ENCODE measurements at regions not wholly inside any gene's neighbourhood (a gene's known extent, or its start where the extent isn't known, plus 50 kb on each side); places are given as distances from the start of the nearest gene placed in this dataset.
A peak's percentile ranks its signal among the peaks of the same experiment; 100 is the strongest.

DNA sequence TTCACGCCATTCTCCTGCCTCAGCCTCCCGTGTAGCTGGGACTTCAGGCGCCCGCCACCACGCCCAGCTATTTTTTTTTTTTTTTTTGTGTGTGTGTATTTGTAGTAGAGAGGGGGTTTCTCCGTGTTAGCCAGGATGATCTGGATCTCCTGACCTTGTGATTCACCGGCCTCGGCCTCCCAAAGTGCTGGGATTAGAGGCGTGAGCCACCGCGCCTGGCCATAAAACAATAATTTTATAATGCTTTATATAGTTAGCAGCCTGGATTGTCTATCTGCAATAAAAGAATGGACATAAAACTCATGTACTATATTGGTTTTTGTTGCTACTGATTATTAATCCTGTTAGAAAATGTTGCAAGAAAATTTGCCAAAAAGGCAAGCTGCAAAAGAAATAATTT is 195.9 kb upstream of the BANK1 start:
- Histone ChIP-seq H3K4me3 (ENCODE audit: low read depth, low read length) (no peak overlapping the region), H3K36me3 (ENCODE audit: insufficient read depth, low read length) (no peaks in the 10 kb centered on the region), H2AFZ (ENCODE audit: low read length, unreplicated experiment) (no peak overlapping the region), H3K4me1 (ENCODE audit: control insufficient read depth, insufficient read depth, low read length, unreplicated experiment) (peaks cover 4% of the 10 kb centered on the region), H3K79me2 (ENCODE audit: control insufficient read depth, insufficient read depth, low read length, unreplicated experiment) (no peaks in the 10 kb centered on the region), H3K27me3 (ENCODE audit: insufficient read depth, low read length) (no peaks in the 10 kb centered on the region), H3K27ac (ENCODE audit: low read depth, low read length) (no peak overlapping the region)

DNA sequence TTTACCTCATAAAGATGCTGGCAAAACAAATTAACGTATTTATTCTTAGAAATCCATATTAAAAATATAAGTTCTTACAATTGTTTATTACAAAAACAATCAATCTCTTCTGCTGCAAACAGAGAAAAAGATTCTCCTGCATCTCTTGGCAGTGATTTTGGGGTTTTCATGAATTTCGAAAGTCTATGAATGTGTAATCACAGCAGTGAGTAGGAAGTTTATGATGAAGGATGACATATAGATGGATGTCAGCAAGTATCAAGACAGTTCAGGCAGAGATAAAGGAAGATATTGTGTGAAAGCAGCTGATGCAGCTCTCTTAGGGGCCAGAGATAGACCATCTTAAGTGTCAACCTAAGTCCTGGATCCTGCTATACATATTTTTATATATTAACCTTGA is 196.9 kb upstream of the BANK1 start:
- no peaks in the 10 kb centered on the region for H3K79me2 ChIP-seq (ENCODE audit: control insufficient read depth, insufficient read depth, low read length, unreplicated experiment)
- H3K36me3 ChIP-seq (ENCODE audit: insufficient read depth, low read length), result no peaks in the 10 kb centered on the region
- H3K4me1 ChIP-seq (ENCODE audit: control insufficient read depth, insufficient read depth, low read length, unreplicated experiment), result peaks cover 4% of the 10 kb centered on the region
- no peak overlapping the region for H3K27ac ChIP-seq (ENCODE audit: low read depth, low read length)
- no peak overlapping the region for H2AFZ ChIP-seq (ENCODE audit: low read length, unreplicated experiment)
- H3K4me3 ChIP-seq (ENCODE audit: low read depth, low read length), result no peak overlapping the region
- no peaks in the 10 kb centered on the region for H3K27me3 ChIP-seq (ENCODE audit: insufficient read depth, low read length)

DNA sequence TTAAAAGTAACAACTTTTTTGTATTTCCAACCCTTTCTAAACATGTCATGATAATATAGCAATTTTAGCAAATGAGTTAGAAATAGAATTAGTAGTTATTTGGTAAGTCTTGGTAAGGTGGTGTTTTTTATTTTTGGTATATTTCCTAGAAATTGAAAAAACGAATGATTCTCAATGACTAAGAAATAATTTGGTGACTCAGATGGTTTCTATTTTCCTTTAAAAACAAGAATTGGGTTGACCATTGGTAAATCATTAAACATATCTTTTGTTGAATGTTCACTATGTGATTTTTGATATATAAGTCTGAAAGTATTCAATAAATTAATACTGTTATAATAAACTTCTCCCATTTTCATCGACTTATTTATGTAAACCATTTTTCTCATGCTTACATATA is 206.2 kb upstream of the BANK1 start:
- Histone ChIP-seq H3K27me3 (ENCODE audit: insufficient read depth, low read length) (no peaks in the 10 kb centered on the region), H3K4me3 (ENCODE audit: low read depth, low read length) (no peak overlapping the region), H3K27ac (ENCODE audit: low read depth, low read length) (no peak overlapping the region), H2AFZ (ENCODE audit: low read length, unreplicated experiment) (no peak overlapping the region), H3K36me3 (ENCODE audit: insufficient read depth, low read length) (no peaks in the 10 kb centered on the region), H3K4me1 (ENCODE audit: control insufficient read depth, insufficient read depth, low read length, unreplicated experiment) (no peaks in the 10 kb centered on the region), H3K79me2 (ENCODE audit: control insufficient read depth, insufficient read depth, low read length, unreplicated experiment) (no peaks in the 10 kb centered on the region)

DNA sequence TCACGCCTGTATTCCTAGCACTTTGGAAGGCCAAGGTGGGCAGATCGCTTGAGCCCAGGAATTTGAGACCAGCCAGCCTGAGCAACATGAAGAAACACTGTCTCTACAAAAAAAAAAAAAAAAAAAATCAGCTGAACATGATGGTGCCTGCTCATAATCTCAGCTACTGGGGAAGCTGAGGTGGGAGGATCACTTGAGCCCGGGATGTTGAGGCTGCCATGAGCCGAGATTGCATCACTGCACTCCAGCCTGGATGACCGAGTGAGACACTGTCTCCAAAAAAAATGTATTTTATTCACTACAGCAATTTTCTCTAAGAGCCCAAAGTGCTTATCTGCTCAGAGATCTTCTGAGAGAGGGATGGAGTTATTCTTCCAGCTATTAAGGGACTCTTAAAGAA is 215.8 kb upstream of the PPP3CA start:
- no peak overlapping the region for H2AFZ ChIP-seq (ENCODE audit: low read length, unreplicated experiment)
- no peaks in the 10 kb centered on the region for H3K36me3 ChIP-seq (ENCODE audit: insufficient read depth, low read length)
- no peak overlapping the region for H3K27ac ChIP-seq (ENCODE audit: low read depth, low read length)
- no peaks in the 10 kb centered on the region for H3K4me1 ChIP-seq (ENCODE audit: control insufficient read depth, insufficient read depth, low read length, unreplicated experiment)
- H3K79me2 ChIP-seq (ENCODE audit: control insufficient read depth, insufficient read depth, low read length, unreplicated experiment), result no peaks in the 10 kb centered on the region
- no peaks in the 10 kb centered on the region for H3K27me3 ChIP-seq (ENCODE audit: insufficient read depth, low read length)
- no peak overlapping the region for H3K4me3 ChIP-seq (ENCODE audit: low read depth, low read length)

DNA sequence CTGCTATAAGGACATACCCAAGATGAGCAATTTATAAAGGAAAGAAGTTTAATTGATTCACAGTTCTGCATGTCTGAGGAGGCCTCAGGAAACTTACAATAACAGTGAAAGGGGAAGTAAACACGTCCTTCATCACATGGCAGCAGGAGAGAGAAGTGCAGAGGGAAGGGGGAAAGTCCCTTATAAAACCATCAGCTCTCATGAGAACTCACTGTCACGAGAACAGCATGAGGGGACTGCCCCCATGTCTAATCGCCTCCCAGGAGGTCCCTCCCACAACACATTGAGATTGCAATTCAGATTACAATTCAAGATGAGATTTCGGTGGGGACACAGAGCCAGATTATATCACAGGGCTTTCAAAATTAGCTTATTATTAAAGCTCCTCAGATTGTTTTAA is 209.5 kb upstream of the PPP3CA start:
- Histone ChIP-seq H3K4me1 (ENCODE audit: control insufficient read depth, insufficient read depth, low read length, unreplicated experiment) (no peaks in the 10 kb centered on the region), H3K4me3 (ENCODE audit: low read depth, low read length) (no peak overlapping the region), H3K79me2 (ENCODE audit: control insufficient read depth, insufficient read depth, low read length, unreplicated experiment) (no peaks in the 10 kb centered on the region), H3K36me3 (ENCODE audit: insufficient read depth, low read length) (no peaks in the 10 kb centered on the region), H2AFZ (ENCODE audit: low read length, unreplicated experiment) (no peak overlapping the region), H3K27me3 (ENCODE audit: insufficient read depth, low read length) (no peaks in the 10 kb centered on the region), H3K27ac (ENCODE audit: low read depth, low read length) (no peak overlapping the region)

DNA sequence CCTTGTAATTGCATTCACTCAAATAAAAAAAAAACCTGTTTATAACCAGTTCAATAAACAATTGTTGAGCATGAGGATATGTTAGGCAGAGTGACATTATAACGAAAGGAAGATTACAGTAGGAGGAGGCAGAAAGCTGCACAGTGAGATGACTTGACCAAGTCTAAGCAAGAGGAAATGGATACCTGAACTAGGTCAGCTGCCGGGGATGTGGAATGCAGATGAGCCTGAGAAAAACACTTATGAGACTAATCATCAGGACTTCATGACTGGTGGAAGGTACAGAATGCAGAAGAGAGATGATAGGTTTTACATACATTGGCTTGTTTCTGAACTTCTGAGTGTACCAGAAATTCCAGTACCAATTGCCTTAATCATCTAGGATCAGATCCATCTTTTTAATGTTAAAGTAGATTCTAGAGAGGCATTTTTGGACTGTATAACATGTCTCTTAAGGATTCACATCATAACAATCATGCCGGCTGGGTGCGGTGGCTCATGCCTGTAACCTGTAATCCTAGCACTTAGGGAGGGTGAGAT is 208.1 kb upstream of the PPP3CA start:
- no peaks in the 10 kb centered on the region for H3K36me3 ChIP-seq (ENCODE audit: insufficient read depth, low read length)
- no peak overlapping the region for H3K27ac ChIP-seq (ENCODE audit: low read depth, low read length)
- no peak overlapping the region for H2AFZ ChIP-seq (ENCODE audit: low read length, unreplicated experiment)
- no peaks in the 10 kb centered on the region for H3K79me2 ChIP-seq (ENCODE audit: control insufficient read depth, insufficient read depth, low read length, unreplicated experiment)
- H3K4me1 ChIP-seq (ENCODE audit: control insufficient read depth, insufficient read depth, low read length, unreplicated experiment), result no peaks in the 10 kb centered on the region
- H3K4me3 ChIP-seq (ENCODE audit: low read depth, low read length), result no peak overlapping the region
- no peaks in the 10 kb centered on the region for H3K27me3 ChIP-seq (ENCODE audit: insufficient read depth, low read length)

DNA sequence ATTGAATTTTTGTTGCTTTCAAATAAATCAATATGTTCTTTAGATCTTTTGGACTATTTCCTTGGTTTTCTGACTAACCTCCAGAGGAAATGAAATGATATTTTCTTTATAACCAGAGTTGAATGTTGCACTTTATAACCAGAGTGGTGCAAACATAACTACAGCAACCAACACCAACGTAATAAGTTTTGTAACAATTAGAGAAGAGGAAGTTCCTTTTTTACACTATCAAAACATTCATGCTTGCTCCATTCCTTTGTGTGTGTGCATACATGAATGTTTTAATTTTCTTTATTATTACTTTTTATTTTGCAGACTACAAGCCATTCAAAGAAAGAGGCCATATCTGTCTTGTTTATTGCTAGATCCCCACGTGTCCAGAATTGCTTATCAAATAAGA is 193.0 kb upstream of the PPP3CA start:
- no peaks in the 10 kb centered on the region for H3K36me3 ChIP-seq (ENCODE audit: insufficient read depth, low read length)
- H2AFZ ChIP-seq (ENCODE audit: low read length, unreplicated experiment), result no peak overlapping the region
- no peak overlapping the region for H3K4me3 ChIP-seq (ENCODE audit: low read depth, low read length)
- H3K27me3 ChIP-seq (ENCODE audit: insufficient read depth, low read length), result no peaks in the 10 kb centered on the region
- H3K27ac ChIP-seq (ENCODE audit: low read depth, low read length), result no peak overlapping the region
- H3K79me2 ChIP-seq (ENCODE audit: control insufficient read depth, insufficient read depth, low read length, unreplicated experiment), result no peaks in the 10 kb centered on the region
- H3K4me1 ChIP-seq (ENCODE audit: control insufficient read depth, insufficient read depth, low read length, unreplicated experiment), result no peaks in the 10 kb centered on the region

DNA sequence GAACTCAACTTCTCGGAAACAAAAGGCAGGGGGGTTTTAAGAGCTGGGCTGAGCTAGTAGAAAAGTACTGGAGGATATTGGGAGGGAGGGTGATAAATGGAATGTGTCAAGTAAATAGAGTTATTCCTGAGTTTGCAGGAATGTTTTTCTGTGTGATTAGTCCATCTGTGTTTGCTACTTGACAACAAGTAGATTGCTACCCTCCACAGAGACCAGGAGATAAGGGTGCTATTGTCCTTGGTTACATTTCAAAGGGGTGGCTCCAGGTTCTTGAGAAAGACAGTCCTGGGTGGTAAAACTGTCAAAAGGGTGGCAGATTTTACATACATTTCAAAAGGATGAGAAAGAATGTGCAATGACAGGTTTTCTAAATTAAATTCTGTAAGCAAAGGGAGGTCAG is 181.2 kb upstream of the PPP3CA start:
- Histone ChIP-seq H3K27ac (ENCODE audit: low read depth, low read length) (no peak overlapping the region), H3K27me3 (ENCODE audit: insufficient read depth, low read length) (no peaks in the 10 kb centered on the region), H2AFZ (ENCODE audit: low read length, unreplicated experiment) (no peak overlapping the region), H3K4me1 (ENCODE audit: control insufficient read depth, insufficient read depth, low read length, unreplicated experiment) (no peaks in the 10 kb centered on the region), H3K79me2 (ENCODE audit: control insufficient read depth, insufficient read depth, low read length, unreplicated experiment) (no peaks in the 10 kb centered on the region), H3K4me3 (ENCODE audit: low read depth, low read length) (no peak overlapping the region), H3K36me3 (ENCODE audit: insufficient read depth, low read length) (no peaks in the 10 kb centered on the region)

DNA sequence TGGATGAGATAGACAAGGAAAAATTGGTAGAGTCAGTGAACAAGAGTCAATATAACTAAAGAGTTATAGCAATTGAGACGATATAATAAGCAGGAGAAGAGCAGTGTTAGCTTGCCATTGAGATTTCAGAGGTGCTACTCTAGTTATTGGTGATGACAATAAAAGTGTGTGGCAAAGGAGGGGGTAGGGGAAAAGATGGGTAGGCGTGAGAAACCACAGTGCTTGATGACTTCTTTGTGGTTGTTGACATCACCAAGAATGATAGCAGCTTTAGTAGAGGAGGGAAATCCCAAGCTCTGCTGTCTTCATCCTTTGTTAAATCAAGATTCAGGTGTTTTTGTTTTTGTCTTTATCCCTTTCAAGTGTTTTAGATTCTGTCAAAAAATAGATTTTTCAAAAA is 179.9 kb upstream of the PPP3CA start:
- Histone ChIP-seq H3K4me1 (ENCODE audit: control insufficient read depth, insufficient read depth, low read length, unreplicated experiment) (no peaks in the 10 kb centered on the region), H2AFZ (ENCODE audit: low read length, unreplicated experiment) (no peak overlapping the region), H3K27ac (ENCODE audit: low read depth, low read length) (no peak overlapping the region), H3K27me3 (ENCODE audit: insufficient read depth, low read length) (no peaks in the 10 kb centered on the region), H3K79me2 (ENCODE audit: control insufficient read depth, insufficient read depth, low read length, unreplicated experiment) (no peaks in the 10 kb centered on the region), H3K4me3 (ENCODE audit: low read depth, low read length) (no peak overlapping the region), H3K36me3 (ENCODE audit: insufficient read depth, low read length) (no peaks in the 10 kb centered on the region)

DNA sequence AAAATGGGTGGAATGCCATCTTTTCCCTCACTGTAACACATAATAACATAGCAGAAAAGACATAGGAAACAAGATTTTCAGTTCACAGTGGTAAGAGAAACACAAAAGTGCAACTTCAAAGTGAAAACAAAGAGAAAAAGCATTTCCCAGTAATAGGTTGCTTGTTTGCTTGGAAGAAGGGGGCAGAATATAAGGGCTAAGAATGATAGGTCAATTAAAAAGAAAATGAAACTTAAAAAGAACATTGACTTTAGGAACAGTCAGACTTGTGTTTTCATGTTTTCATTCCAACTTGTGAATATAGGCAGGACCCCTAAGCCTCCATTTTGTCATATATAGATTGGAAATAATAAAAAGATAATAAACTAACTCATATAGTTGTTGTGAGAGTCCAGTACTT is 168.2 kb upstream of the PPP3CA start:
- no peaks in the 10 kb centered on the region for H3K79me2 ChIP-seq (ENCODE audit: control insufficient read depth, insufficient read depth, low read length, unreplicated experiment)
- no peak overlapping the region for H3K27ac ChIP-seq (ENCODE audit: low read depth, low read length)
- H3K4me1 ChIP-seq (ENCODE audit: control insufficient read depth, insufficient read depth, low read length, unreplicated experiment), result no peaks in the 10 kb centered on the region
- H2AFZ ChIP-seq (ENCODE audit: low read length, unreplicated experiment), result peak overlapping the region; percentile 72
- H3K4me3 ChIP-seq (ENCODE audit: low read depth, low read length), result no peak overlapping the region
- H3K27me3 ChIP-seq (ENCODE audit: insufficient read depth, low read length), result no peaks in the 10 kb centered on the region
- no peaks in the 10 kb centered on the region for H3K36me3 ChIP-seq (ENCODE audit: insufficient read depth, low read length)

DNA sequence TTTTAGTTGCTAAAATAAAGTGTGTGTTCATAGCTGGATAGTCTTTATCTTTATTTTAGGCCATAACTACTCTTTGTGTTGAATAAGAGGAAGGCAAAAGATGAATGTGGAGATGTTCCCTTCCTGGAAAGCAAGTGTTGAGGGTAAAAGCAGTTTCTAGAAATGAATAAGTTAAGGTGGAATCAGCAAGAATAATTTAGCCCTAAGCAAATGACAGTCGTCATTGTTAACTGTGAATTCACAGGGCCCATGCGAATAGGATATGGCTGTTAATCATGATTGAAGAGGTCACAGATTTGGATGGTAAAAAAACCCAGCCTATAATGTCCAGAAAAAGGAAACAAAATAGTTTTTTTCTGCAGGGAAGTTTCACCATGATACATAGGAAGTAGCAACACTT is 167.8 kb upstream of the PPP3CA start:
- H3K36me3 ChIP-seq (ENCODE audit: insufficient read depth, low read length), result no peaks in the 10 kb centered on the region
- peak overlapping the region; percentile 72 for H2AFZ ChIP-seq (ENCODE audit: low read length, unreplicated experiment)
- no peak overlapping the region for H3K4me3 ChIP-seq (ENCODE audit: low read depth, low read length)
- H3K4me1 ChIP-seq (ENCODE audit: control insufficient read depth, insufficient read depth, low read length, unreplicated experiment), result no peaks in the 10 kb centered on the region
- H3K27me3 ChIP-seq (ENCODE audit: insufficient read depth, low read length), result no peaks in the 10 kb centered on the region
- no peak overlapping the region for H3K27ac ChIP-seq (ENCODE audit: low read depth, low read length)
- H3K79me2 ChIP-seq (ENCODE audit: control insufficient read depth, insufficient read depth, low read length, unreplicated experiment), result no peaks in the 10 kb centered on the region

All from ACC112 (cell line).